Thyroid gland (tissue), 4 donors: ENCODE measurements at regions not wholly inside any gene's neighbourhood (a gene's known extent, or its start where the extent isn't known, plus 50 kb on each side); places are given as distances from the start of the nearest gene placed in this dataset.

Source experiments
- DNase-seq, 2 donors: peaks; one replicate each; pipeline ENCODE4 v3.0.0-alpha.2; 2019
- H3K27ac ChIP-seq, 3 donors: fragments of 200-600 bp; sonication (generic); 1 replicate in 2 of 3; 2 replicates in 1 of 3; pipeline ENCODE4 v1.5.1; 2016 to 2019; ENCODE audit warnings: mild to moderate bottlenecking in 1 of 3, moderate library complexity in 1 of 3
- H3K27me3 ChIP-seq: fragments of 200-600 bp; sonication (generic); one replicate; pipeline ENCODE4 v1.5.1; 2019
- H3K36me3 ChIP-seq, 2 donors: fragments of 200-600 bp; sonication (generic); one replicate each; pipeline ENCODE4 v1.5.1; 2016 to 2019
- H3K4me1 ChIP-seq, 2 donors: fragments of 200-600 bp; sonication (generic); one replicate each; pipeline ENCODE4 v1.5.1; 2017 to 2019
- H3K4me3 ChIP-seq, 3 donors: fragments of 200-600 bp; sonication (generic); replicated peaks in 1 of 3; 1 replicate in 2 of 3; 2 replicates in 1 of 3; pipeline ENCODE4 v1.5.1; 2016; ENCODE audit warnings: mild to moderate bottlenecking in 1 of 3
- H3K9me3 ChIP-seq: fragments of 200-600 bp; sonication (generic); one replicate; pipeline ENCODE4 v1.5.1; 2017
- CTCF ChIP-seq, 6 experiments: fragments of 200-600 bp in 3 of 6; fragments of 450-650 bp in 3 of 6; sonication (generic) in 3 of 6; IDR thresholded peaks; one replicate each; pipeline ENCODE4 v1.5.1; 2016 to 2019; ENCODE audit warnings: antibody characterized with exemption in 6 of 6, mild to moderate bottlenecking in 2 of 6, inconsistent platforms in 1 of 6, moderate library complexity in 1 of 6
- POLR2A ChIP-seq, 2 donors: fragments of 450-650 bp; IDR thresholded peaks; one replicate each; pipeline ENCODE4 v1.6.1; 2017; ENCODE audit warnings: antibody characterized with exemption in 2 of 2, mild to moderate bottlenecking in 2 of 2, moderate library complexity in 1 of 2
- WGBS, 2 donors: methylation state at CpG; one replicate each; pipeline ENCODE4 v1.1.5; 2017; 5-methylcytosine and 5-hydroxymethylcytosine counted together
- intact Hi-C: fragments of 100-400 bp; cut with DNase I; formaldehyde crosslinking; loops from one replicate; pipeline ENCODE4 v1.15.1; 2023

GRCh38 chr2:6441800-6442199, 423.9 kb downstream of the CMPK2 start:
- WGBS, 2 donors = 90 to 94% methylated on average over 2 of the region's 2 CpGs
- H3K4me3 ChIP-seq = no peak overlapping the region
- intact Hi-C loops = no loop called here
- H3K4me1 ChIP-seq = no peaks in the 10 kb centered on the region
- TF ChIP-seq POLR2A (IDR thresholded peaks at IDR 0.05) = no peak
- no peak for TF ChIP-seq CTCF (IDR thresholded peaks at IDR 0.05)
- no peaks in the 10 kb centered on the region for H3K27me3 ChIP-seq
- H3K36me3 ChIP-seq = no peaks in the 10 kb centered on the region
- DNase-seq = no peak
- H3K27ac ChIP-seq = no peak overlapping the region
- H3K9me3 ChIP-seq = no peaks in the 10 kb centered on the region

- H3K27me3 ChIP-seq = no peaks in the 10 kb centered on the region
- no peak overlapping the region for H3K4me3 ChIP-seq
- WGBS, 2 donors = 75 to 85% methylated on average over 3 of the region's 3 CpGs
- no peak overlapping the region for H3K27ac ChIP-seq
- intact Hi-C loops = no loop called here
- DNase-seq = no peak
- TF ChIP-seq POLR2A (IDR thresholded peaks at IDR 0.05) = no peak
- no peak for TF ChIP-seq CTCF (IDR thresholded peaks at IDR 0.05)
- no peaks in the 10 kb centered on the region for H3K4me1 ChIP-seq
- H3K9me3 ChIP-seq = no peaks in the 10 kb centered on the region
- H3K36me3 ChIP-seq = no peaks in the 10 kb centered on the region
These were observed 423.3 kb downstream of the CMPK2 start for GRCh38 chr2:6442252-6442985.

GRCh38 chr2:6443061-6443823, 422.5 kb downstream of the CMPK2 start:
- TF ChIP-seq CTCF (IDR thresholded peaks at IDR 0.05) = no peak
- TF ChIP-seq POLR2A (IDR thresholded peaks at IDR 0.05) = no peak
- intact Hi-C loops = no loop called here
- 89 to 94% methylated on average over 4 of the region's 4 CpGs for WGBS, 2 donors
- no peaks in the 10 kb centered on the region for H3K4me1 ChIP-seq
- no peaks in the 10 kb centered on the region for H3K27me3 ChIP-seq
- H3K9me3 ChIP-seq = no peaks in the 10 kb centered on the region
- H3K36me3 ChIP-seq = no peaks in the 10 kb centered on the region
- H3K4me3 ChIP-seq = no peak overlapping the region
- no peak for DNase-seq
- H3K27ac ChIP-seq = no peak overlapping the region

- Histone ChIP-seq H3K36me3 (no peaks in the 10 kb centered on the region), H3K4me3 (no peak overlapping the region), H3K9me3 (no peaks in the 10 kb centered on the region), H3K27ac (no peak overlapping the region), H3K4me1 (no peaks in the 10 kb centered on the region), H3K27me3 (no peaks in the 10 kb centered on the region)
- DNase-seq = no peak
- TF ChIP-seq POLR2A (IDR thresholded peaks at IDR 0.05) (no peak), CTCF (IDR thresholded peaks at IDR 0.05) (no peak)
- intact Hi-C loops = no loop called here
- WGBS, 2 donors = 97 to 98% methylated on average over 2 of the region's 2 CpGs
These were observed 421.2 kb downstream of the CMPK2 start for GRCh38 chr2:6444514-6444913.

- DNase-seq = no peak
- no peaks in the 10 kb centered on the region for H3K9me3 ChIP-seq
- intact Hi-C loops = no loop called here
- H3K4me3 ChIP-seq = no peak overlapping the region
- 85 to 90% methylated on average over 3 of the region's 3 CpGs for WGBS, 2 donors
- H3K4me1 ChIP-seq = no peaks in the 10 kb centered on the region
- no peaks in the 10 kb centered on the region for H3K27me3 ChIP-seq
- H3K27ac ChIP-seq = no peak overlapping the region
- no peaks in the 10 kb centered on the region for H3K36me3 ChIP-seq
- TF ChIP-seq CTCF (IDR thresholded peaks at IDR 0.05) = no peak
- no peak for TF ChIP-seq POLR2A (IDR thresholded peaks at IDR 0.05)
These were observed 420.6 kb downstream of the CMPK2 start for GRCh38 chr2:6445156-6445555.
